Body of pancreas (tissue), 4 donors: ENCODE measurements at regions not wholly inside any gene's neighbourhood (a gene's known extent, or its start where the extent isn't known, plus 50 kb on each side); places are given as distances from the start of the nearest gene placed in this dataset.

ENCODE experiments used
- ATAC-seq: fragments of 150-250 bp; one replicate; pipeline ENCODE4 v1.9.1; 2016
- DNase-seq, 4 donors: peaks; one replicate each; pipeline ENCODE4 v3.0.0-alpha.2; 2019
- H3K27ac ChIP-seq, 4 donors: fragments of 200-600 bp; sonication (generic); 1 replicate in 3 of 4; 2 replicates in 1 of 4; pipeline versions ENCODE4 v1.5.1 to v1.6.1; 2016 to 2019; ENCODE audit warnings: mild to moderate bottlenecking in 1 of 4, mixed read lengths in 1 of 4, moderate library complexity in 1 of 4
- H3K27me3 ChIP-seq, 2 donors: fragments of 200-600 bp; sonication (generic); one replicate each; pipeline ENCODE4 v1.6.0; 2016; ENCODE audit warnings: mild to moderate bottlenecking in 1 of 2
- H3K36me3 ChIP-seq, 2 donors: fragments of 200-600 bp; sonication (generic); replicated peaks in 1 of 2; 2 replicates each; pipeline ENCODE4 v1.5.1; 2016; ENCODE audit warnings: low read depth in 2 of 2; ENCODE audit not compliant: insufficient read depth in 1 of 2
- H3K4me1 ChIP-seq: fragments of 200-600 bp; sonication (generic); one replicate; pipeline ENCODE4 v1.6.0; 2016
- H3K4me3 ChIP-seq, 2 donors: fragments of 200-600 bp; sonication (generic); 1 replicate in 1 of 2; 2 replicates in 1 of 2; pipeline ENCODE4 v1.5.1; 2016 to 2019
- H3K9me3 ChIP-seq, 3 donors: fragments of 200-600 bp; sonication (generic); 1 replicate in 2 of 3; 2 replicates in 1 of 3; pipeline ENCODE4 v1.5.1; 2016
- CTCF ChIP-seq, 7 experiments: fragments of 450-650 bp in 4 of 7; fragments of 200-600 bp in 3 of 7; sonication (generic) in 3 of 7; IDR thresholded peaks; one replicate each; pipeline ENCODE4 v1.5.1; 2016 to 2019; ENCODE audit warnings: antibody characterized with exemption in 7 of 7
- POLR2A ChIP-seq, 3 donors: fragments of 450-650 bp; IDR thresholded peaks; one replicate each; pipeline ENCODE4 v1.6.1; 2016; ENCODE audit warnings: antibody characterized with exemption in 3 of 3, mild to moderate bottlenecking in 2 of 3
- WGBS, 2 donors: methylation state at CpG; one replicate each; pipeline ENCODE4 v1.1.5; 2017; 5-methylcytosine and 5-hydroxymethylcytosine counted together
- intact Hi-C: fragments of 100-400 bp; cut with DNase I; formaldehyde crosslinking; loops from one replicate; pipeline ENCODE4 v1.15.1; 2023

GRCh38 chr10:128716181-128716580 lies 590.0 kb upstream of the MKI67 start:
- no peaks in the 10 kb centered on the region for H3K36me3 ChIP-seq
- H3K4me1 ChIP-seq: no peaks in the 10 kb centered on the region
- TF ChIP-seq CTCF (IDR thresholded peaks at IDR 0.05) (no peak), POLR2A (IDR thresholded peaks at IDR 0.05) (no peak)
- intact Hi-C loops: no loop called here
- ATAC-seq (no peak), DNase-seq (no peak)
- H3K4me3 ChIP-seq: no peak overlapping the region
- H3K27ac ChIP-seq: no peak overlapping the region
- WGBS, 2 donors: 76 to 83% methylated on average over 7 to 9 of the region's 9 CpGs
- no peaks in the 10 kb centered on the region for H3K9me3 ChIP-seq
- H3K27me3 ChIP-seq: no peaks in the 10 kb centered on the region

- H3K36me3 ChIP-seq: no peaks in the 10 kb centered on the region
- DNase-seq (no peak), ATAC-seq (no peak)
- H3K27me3 ChIP-seq: no peaks in the 10 kb centered on the region
- no peak overlapping the region for H3K27ac ChIP-seq
- WGBS, 2 donors: 45 to 56% methylated on average over 5 of the region's 5 CpGs
- no peak for TF ChIP-seq CTCF (IDR thresholded peaks at IDR 0.05)
- TF ChIP-seq POLR2A (IDR thresholded peaks at IDR 0.05): no peak
- no peak overlapping the region for H3K4me3 ChIP-seq
- no peaks in the 10 kb centered on the region for H3K9me3 ChIP-seq
- H3K4me1 ChIP-seq: no peaks in the 10 kb centered on the region
- intact Hi-C loops: no loop called here
Observed at GRCh38 chr10:128721963-128722445, 595.8 kb upstream of the MKI67 start.

GRCh38 chr10:128722947-128723346 lies 596.7 kb upstream of the MKI67 start:
- ATAC-seq: no peak
- Histone ChIP-seq H3K36me3 (no peaks in the 10 kb centered on the region), H3K4me1 (no peaks in the 10 kb centered on the region), H3K27me3 (peaks cover 0 to 5% of the 10 kb centered on the region in 2 donors), H3K4me3 (no peak overlapping the region), H3K27ac (no peak overlapping the region), H3K9me3 (no peaks in the 10 kb centered on the region)
- intact Hi-C loops: no loop called here
- WGBS, 2 donors: 73 to 77% methylated on average over 3 of the region's 3 CpGs
- TF ChIP-seq POLR2A (IDR thresholded peaks at IDR 0.05): no peak
- no peak for TF ChIP-seq CTCF (IDR thresholded peaks at IDR 0.05)
- DNase-seq: no peak

- H3K27me3 ChIP-seq: peaks cover 0 to 5% of the 10 kb centered on the region in 2 donors
- H3K36me3 ChIP-seq: no peaks in the 10 kb centered on the region
- DNase-seq (no peak), ATAC-seq (no peak)
- H3K4me1 ChIP-seq: no peaks in the 10 kb centered on the region
- no peak overlapping the region for H3K27ac ChIP-seq
- TF ChIP-seq CTCF (IDR thresholded peaks at IDR 0.05): no peak
- TF ChIP-seq POLR2A (IDR thresholded peaks at IDR 0.05): no peak
- H3K9me3 ChIP-seq: no peaks in the 10 kb centered on the region
- intact Hi-C loops: no loop called here
- H3K4me3 ChIP-seq: no peak overlapping the region
- WGBS, 2 donors: 69 to 80% methylated on average over 11 to 14 of the region's 14 CpGs
Observed at GRCh38 chr10:128723631-128724205, 597.5 kb upstream of the MKI67 start.

- no peak for DNase-seq
- H3K4me3 ChIP-seq: no peak overlapping the region
- TF ChIP-seq POLR2A (IDR thresholded peaks at IDR 0.05) (no peak), CTCF (IDR thresholded peaks at IDR 0.05) (no peak)
- intact Hi-C loops: no loop called here
- H3K4me1 ChIP-seq: no peaks in the 10 kb centered on the region
- no peaks in the 10 kb centered on the region for H3K36me3 ChIP-seq
- ATAC-seq: no peak
- H3K27ac ChIP-seq: no peak overlapping the region
- no peaks in the 10 kb centered on the region for H3K9me3 ChIP-seq
- H3K27me3 ChIP-seq: peaks cover 0 to 5% of the 10 kb centered on the region in 2 donors
- 58 to 85% methylated on average over 2 of the region's 2 CpGs for WGBS, 2 donors
Observed at GRCh38 chr10:128725531-128725930, 599.3 kb upstream of the MKI67 start.
